HG02678 (cell line): ENCODE measurements at regions not wholly inside any gene's neighbourhood (a gene's known extent, or its start where the extent isn't known, plus 50 kb on each side); places are given as distances from the start of the nearest gene placed in this dataset.

Experiments
- ATAC-seq: cut with Tn5 transposase; IDR thresholded peaks from one replicate; pipeline ENCODE4 v1.9.1; 2021; ENCODE audit warnings: mild to moderate bottlenecking, moderate library complexity; ENCODE audit not compliant: unreplicated experiment

- no peak for ATAC-seq
These were observed 59.5 kb upstream of the HES1 start for GRCh38 chr3:194076475-194076874.

- ATAC-seq, result no peak
These were observed 58.3 kb upstream of the HES1 start for GRCh38 chr3:194077602-194078001.

- ATAC-seq, result no peak
These were observed 57.7 kb upstream of the HES1 start for GRCh38 chr3:194078045-194078821.

- ATAC-seq, result no peak
These were observed 56.2 kb upstream of the HES1 start for GRCh38 chr3:194079702-194080172.

- no peak for ATAC-seq
These were observed 55.5 kb upstream of the HES1 start for GRCh38 chr3:194080436-194080835.

- no peak for ATAC-seq
These were observed 54.8 kb upstream of the HES1 start for GRCh38 chr3:194080913-194081800.

GRCh38 chr3:194081826-194082225 lies 54.1 kb upstream of the HES1 start:
- no peak for ATAC-seq

GRCh38 chr3:194082743-194083636 lies 53.0 kb upstream of the HES1 start:
- no peak for ATAC-seq

GRCh38 chr3:194083637-194084224 lies 52.2 kb upstream of the HES1 start:
- ATAC-seq, result peak; percentile 41

GRCh38 chr3:194084284-194084683 lies 51.7 kb upstream of the HES1 start:
- peak; percentile 95 for ATAC-seq
